Spinal cord (tissue), 9 donors: ENCODE measurements at regions not wholly inside any gene's neighbourhood (a gene's known extent, or its start where the extent isn't known, plus 50 kb on each side); places are given as distances from the start of the nearest gene placed in this dataset.

ENCODE experiments used
- DNase-seq, 6 donors: peaks; one replicate each; pipeline versions ENCODE4 v3.0.0 to v3.0.0-alpha.2; 2013 to 2015; ENCODE audit warnings: low spot score in 6 of 6, low read depth in 4 of 6
- H3K27ac ChIP-seq: one replicate; pipeline ENCODE4 v1.5.1; 2013; ENCODE audit warnings: low read depth, low read length, control low read depth
- H3K27me3 ChIP-seq: one replicate; pipeline ENCODE4 v1.6.1; 2013; ENCODE audit warnings: low read length; ENCODE audit not compliant: control insufficient read depth, insufficient read depth
- H3K36me3 ChIP-seq: one replicate; pipeline ENCODE4 v1.6.1; 2013; ENCODE audit warnings: low read length; ENCODE audit not compliant: control insufficient read depth, insufficient read depth
- H3K4me1 ChIP-seq: one replicate; pipeline ENCODE4 v1.6.1; 2013; ENCODE audit warnings: low read length; ENCODE audit not compliant: control insufficient read depth, insufficient read depth
- H3K4me3 ChIP-seq: one replicate; pipeline ENCODE4 v1.5.1; 2013; ENCODE audit warnings: low read depth, low read length, control low read depth
- H3K9me3 ChIP-seq: one replicate; pipeline ENCODE4 v1.6.1; 2013; ENCODE audit warnings: low read length; ENCODE audit not compliant: control insufficient read depth, insufficient read depth
- WGBS: methylation state at CpG from one replicate; pipeline ENCODE4 v1.1.5; 2013; ENCODE audit warnings: missing lambda C conversion rate; ENCODE audit not compliant: insufficient coverage; 5-methylcytosine and 5-hydroxymethylcytosine counted together
- donor health status: healthy.

- Histone ChIP-seq H3K27me3 (no peaks in the 10 kb centered on the region), H3K36me3 (no peaks in the 10 kb centered on the region), H3K9me3 (no peaks in the 10 kb centered on the region), H3K4me1 (no peaks in the 10 kb centered on the region), H3K4me3 (no peak overlapping the region), H3K27ac (no peak overlapping the region)
- WGBS: no CpG with 5 or more reads among the region's 1 CpG
- no peak for DNase-seq
Observed at GRCh38 chr5:107058235-107058634, 612.5 kb downstream of the EFNA5 start.

GRCh38 chr5:107056278-107056677 lies 614.5 kb downstream of the EFNA5 start:
- Histone ChIP-seq H3K36me3 (no peaks in the 10 kb centered on the region), H3K4me1 (no peaks in the 10 kb centered on the region), H3K27me3 (no peaks in the 10 kb centered on the region), H3K27ac (no peak overlapping the region), H3K4me3 (no peak overlapping the region), H3K9me3 (no peaks in the 10 kb centered on the region)
- no peak for DNase-seq
- WGBS: no CpG with 5 or more reads among the region's 2 CpGs

GRCh38 chr5:107047048-107047447 lies 623.7 kb downstream of the EFNA5 start:
- no peaks in the 10 kb centered on the region for H3K4me1 ChIP-seq
- DNase-seq: no peak
- no peak overlapping the region for H3K4me3 ChIP-seq
- WGBS: no CpG with 5 or more reads among the region's 2 CpGs
- H3K27me3 ChIP-seq: no peaks in the 10 kb centered on the region
- no peaks in the 10 kb centered on the region for H3K36me3 ChIP-seq
- no peak overlapping the region for H3K27ac ChIP-seq
- H3K9me3 ChIP-seq: no peaks in the 10 kb centered on the region

GRCh38 chr5:107043665-107044064 lies 627.1 kb downstream of the EFNA5 start:
- no peak for DNase-seq
- Histone ChIP-seq H3K36me3 (no peaks in the 10 kb centered on the region), H3K4me1 (no peaks in the 10 kb centered on the region), H3K27me3 (no peaks in the 10 kb centered on the region), H3K4me3 (no peak overlapping the region), H3K9me3 (no peaks in the 10 kb centered on the region), H3K27ac (no peak overlapping the region)
- no CpG with 5 or more reads among the region's 1 CpG for WGBS

DNA sequence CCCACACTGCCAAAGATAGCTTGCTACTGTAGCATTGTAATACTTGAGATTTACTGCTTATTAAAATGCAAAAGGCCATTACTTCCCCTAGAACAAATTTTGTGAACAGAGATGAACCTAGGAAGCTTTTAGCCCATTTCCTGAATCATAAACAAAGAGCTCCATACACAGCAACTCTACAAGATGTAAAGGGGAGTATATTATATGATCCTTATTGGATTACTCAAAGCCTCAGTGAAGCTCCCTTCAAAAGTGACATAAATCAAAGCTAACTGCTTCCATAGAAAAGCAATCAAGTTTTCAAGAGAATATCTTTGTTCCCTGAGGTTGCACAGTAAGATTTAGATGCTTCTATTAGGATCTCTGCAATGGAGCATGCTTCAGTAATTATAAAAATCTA lies 629.8 kb downstream of the EFNA5 start:
- DNase-seq: peak in 1 of 6 donors; percentile 21
- Histone ChIP-seq H3K27me3 (no peaks in the 10 kb centered on the region), H3K4me3 (no peak overlapping the region), H3K4me1 (no peaks in the 10 kb centered on the region), H3K36me3 (no peaks in the 10 kb centered on the region), H3K9me3 (no peaks in the 10 kb centered on the region), H3K27ac (no peak overlapping the region)

DNA sequence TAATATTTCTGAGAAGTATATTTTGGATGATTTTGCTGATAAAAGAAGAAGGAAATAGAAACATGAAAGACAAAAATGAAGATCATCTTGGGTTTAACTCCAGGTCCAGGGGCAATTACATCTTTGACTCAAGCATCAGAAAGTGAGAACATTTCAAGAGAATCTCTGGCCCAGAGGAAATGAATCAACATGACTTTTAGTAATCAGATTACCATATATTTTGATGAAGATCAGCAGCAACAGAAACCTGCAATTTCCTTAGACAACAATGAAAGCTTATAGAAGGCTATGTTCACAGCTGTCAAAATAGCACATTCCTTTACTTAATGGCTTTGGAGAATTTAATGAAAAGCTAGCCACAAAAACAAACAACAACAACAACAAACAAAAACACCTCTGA lies 638.1 kb downstream of the EFNA5 start:
- H3K9me3 ChIP-seq: no peaks in the 10 kb centered on the region

GRCh38 chr5:107028938-107029337 lies 641.8 kb downstream of the EFNA5 start:
- Histone ChIP-seq H3K27me3 (no peaks in the 10 kb centered on the region), H3K4me1 (no peaks in the 10 kb centered on the region), H3K27ac (no peak overlapping the region), H3K36me3 (no peaks in the 10 kb centered on the region), H3K9me3 (no peaks in the 10 kb centered on the region), H3K4me3 (no peak overlapping the region)
- WGBS: no CpG with 5 or more reads among the region's 2 CpGs
- DNase-seq: no peak

More for the DNA sequence above, 638.1 kb downstream of the EFNA5 start:
- H3K36me3 ChIP-seq: no peaks in the 10 kb centered on the region
- H3K4me1 ChIP-seq: no peaks in the 10 kb centered on the region
- DNase-seq: no peak
- no peak overlapping the region for H3K4me3 ChIP-seq
- H3K27me3 ChIP-seq: no peaks in the 10 kb centered on the region
- H3K27ac ChIP-seq: no peak overlapping the region

DNA sequence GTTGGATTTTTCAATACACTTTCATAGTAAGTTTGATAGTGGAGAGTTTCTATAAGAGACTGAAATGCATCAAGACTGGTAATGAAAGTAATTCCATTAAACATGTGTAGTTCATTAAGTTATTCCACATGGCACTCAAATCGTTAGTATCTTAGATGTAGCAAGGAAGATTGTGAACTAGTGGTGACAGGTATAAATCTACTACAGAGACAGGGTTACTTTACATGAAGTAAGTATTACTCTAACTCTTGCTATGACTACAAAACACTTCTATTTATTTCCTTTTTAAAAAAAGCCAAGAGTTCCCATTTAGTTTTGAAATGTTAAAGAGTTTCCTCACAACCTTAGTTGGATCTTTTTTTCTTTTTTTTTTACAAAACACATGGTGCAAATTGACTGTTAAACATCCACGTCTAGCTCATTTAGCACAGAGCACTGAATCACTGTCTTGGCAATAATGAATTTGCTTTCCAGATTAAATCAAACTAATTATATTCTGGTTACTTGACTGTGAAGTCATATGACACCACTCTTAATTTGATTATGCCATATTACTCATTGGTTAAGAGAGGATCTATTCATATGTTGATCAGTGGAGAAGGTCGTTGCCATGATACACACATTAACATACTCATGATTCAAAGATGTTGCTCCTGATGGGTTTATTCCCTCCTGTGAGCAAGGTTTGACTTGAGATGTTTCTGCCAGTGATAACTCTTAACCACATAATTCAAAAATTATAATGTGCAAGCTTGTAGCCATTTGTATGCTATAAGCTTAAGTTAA lies 644.8 kb downstream of the EFNA5 start:
- no peak overlapping the region for H3K27ac ChIP-seq
- H3K4me1 ChIP-seq: no peaks in the 10 kb centered on the region
- H3K9me3 ChIP-seq: no peaks in the 10 kb centered on the region
- no peaks in the 10 kb centered on the region for H3K36me3 ChIP-seq
- DNase-seq: no peak
- no peaks in the 10 kb centered on the region for H3K27me3 ChIP-seq
- no peak overlapping the region for H3K4me3 ChIP-seq
- no CpG with 5 or more reads among the region's 3 CpGs for WGBS

DNA sequence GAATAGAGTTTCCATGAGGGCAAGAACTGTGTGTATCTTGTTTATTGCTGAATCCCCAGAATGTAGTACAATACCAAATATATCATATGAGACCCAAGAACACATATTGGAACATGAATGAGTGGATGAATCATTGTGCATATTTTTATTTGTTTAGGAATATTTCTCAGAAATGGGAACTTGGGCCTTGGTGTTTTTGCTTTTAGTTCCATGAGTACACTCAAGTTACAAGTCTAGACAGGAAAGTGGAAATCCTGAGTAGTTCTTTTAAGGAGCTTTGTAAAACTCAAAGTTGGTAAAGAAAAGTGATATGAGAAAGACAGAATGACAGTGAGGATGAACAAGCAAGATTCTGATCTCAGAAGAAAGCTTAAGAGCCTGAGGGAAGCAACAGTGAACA lies 647.0 kb downstream of the EFNA5 start:
- H3K4me3 ChIP-seq: no peak overlapping the region
- no peaks in the 10 kb centered on the region for H3K27me3 ChIP-seq
- no peaks in the 10 kb centered on the region for H3K4me1 ChIP-seq
- no peak overlapping the region for H3K27ac ChIP-seq
- H3K36me3 ChIP-seq: no peaks in the 10 kb centered on the region
- H3K9me3 ChIP-seq: no peaks in the 10 kb centered on the region
- no peak for DNase-seq

GRCh38 chr5:107021575-107021974 lies 649.2 kb downstream of the EFNA5 start:
- no peaks in the 10 kb centered on the region for H3K4me1 ChIP-seq
- DNase-seq: no peak
- no peak overlapping the region for H3K4me3 ChIP-seq
- no peaks in the 10 kb centered on the region for H3K9me3 ChIP-seq
- H3K27me3 ChIP-seq: no peaks in the 10 kb centered on the region
- WGBS: 100% methylated on average over 2 of the region's 2 CpGs
- no peak overlapping the region for H3K27ac ChIP-seq
- no peaks in the 10 kb centered on the region for H3K36me3 ChIP-seq
